ENCODE measurements at regions not wholly inside any gene's neighbourhood (a gene's known extent, or its start where the extent isn't known, plus 50 kb on each side); places are given as distances from the start of the nearest gene placed in this dataset.

DNA sequence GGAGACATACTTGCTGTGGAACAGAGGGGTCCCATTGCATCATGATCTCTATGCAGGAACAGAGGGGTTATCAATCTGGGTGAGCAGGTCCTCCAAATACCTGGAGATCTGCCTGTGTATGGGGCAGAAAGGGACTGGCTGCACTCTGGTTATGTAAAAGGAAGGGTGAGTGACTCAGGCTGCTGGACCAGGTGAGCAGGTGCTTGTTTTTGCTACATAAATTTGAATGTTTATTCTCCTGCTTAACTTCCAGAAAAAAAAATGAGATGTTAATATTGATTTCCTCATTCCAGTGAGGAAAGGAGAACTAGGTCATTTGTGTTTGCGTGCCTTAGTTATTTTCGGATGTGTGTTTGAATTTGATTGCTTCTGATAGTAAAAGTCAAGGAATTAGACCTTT is 225.8 kb upstream of the TRAM1L1 start:
- no peak for DNase-seq (ENCODE audit: low read depth in 2 of 2)
- TF ChIP-seq, protein P1, sequence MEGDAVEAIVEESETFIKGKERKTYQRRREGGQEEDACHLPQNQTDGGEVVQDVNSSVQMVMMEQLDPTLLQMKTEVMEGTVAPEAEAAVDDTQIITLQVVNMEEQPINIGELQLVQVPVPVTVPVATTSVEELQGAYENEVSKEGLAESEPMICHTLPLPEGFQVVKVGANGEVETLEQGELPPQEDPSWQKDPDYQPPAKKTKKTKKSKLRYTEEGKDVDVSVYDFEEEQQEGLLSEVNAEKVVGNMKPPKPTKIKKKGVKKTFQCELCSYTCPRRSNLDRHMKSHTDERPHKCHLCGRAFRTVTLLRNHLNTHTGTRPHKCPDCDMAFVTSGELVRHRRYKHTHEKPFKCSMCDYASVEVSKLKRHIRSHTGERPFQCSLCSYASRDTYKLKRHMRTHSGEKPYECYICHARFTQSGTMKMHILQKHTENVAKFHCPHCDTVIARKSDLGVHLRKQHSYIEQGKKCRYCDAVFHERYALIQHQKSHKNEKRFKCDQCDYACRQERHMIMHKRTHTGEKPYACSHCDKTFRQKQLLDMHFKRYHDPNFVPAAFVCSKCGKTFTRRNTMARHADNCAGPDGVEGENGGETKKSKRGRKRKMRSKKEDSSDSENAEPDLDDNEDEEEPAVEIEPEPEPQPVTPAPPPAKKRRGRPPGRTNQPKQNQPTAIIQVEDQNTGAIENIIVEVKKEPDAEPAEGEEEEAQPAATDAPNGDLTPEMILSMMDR (IDR thresholded peaks at IDR 0.05; ENCODE audit: low read depth, low read length) = no peak
- H3K4me3 ChIP-seq (replicated peaks in 1 of 2; ENCODE audit: low read depth in 2 of 2, low read length in 2 of 2) = no peak overlapping the region

DNA sequence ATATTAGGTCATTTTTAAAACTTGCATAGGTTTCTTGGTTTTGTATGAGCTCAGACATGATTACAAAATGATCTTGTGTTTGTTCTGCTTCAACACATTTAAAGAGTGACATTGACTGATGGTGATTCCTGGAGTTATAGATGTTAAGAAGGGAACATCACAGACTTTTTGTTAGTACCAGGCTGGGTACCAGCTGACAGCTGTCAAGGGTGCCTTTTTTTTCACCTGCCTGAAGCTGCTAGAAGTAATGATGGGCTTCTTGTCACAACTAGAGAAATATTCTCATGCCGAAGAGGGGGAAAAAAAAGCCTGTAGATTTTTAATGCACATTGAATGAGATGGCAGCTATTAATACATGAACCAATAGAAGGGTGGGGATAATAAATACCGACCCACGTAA is 226.6 kb upstream of the TRAM1L1 start:
- DNase-seq (ENCODE audit: low read depth in 2 of 2) = no peak
- TF ChIP-seq, protein P1 (IDR thresholded peaks at IDR 0.05; ENCODE audit: low read depth, low read length) = no peak
- H3K4me3 ChIP-seq (replicated peaks in 1 of 2; ENCODE audit: low read depth in 2 of 2, low read length in 2 of 2) = no peak overlapping the region

DNA sequence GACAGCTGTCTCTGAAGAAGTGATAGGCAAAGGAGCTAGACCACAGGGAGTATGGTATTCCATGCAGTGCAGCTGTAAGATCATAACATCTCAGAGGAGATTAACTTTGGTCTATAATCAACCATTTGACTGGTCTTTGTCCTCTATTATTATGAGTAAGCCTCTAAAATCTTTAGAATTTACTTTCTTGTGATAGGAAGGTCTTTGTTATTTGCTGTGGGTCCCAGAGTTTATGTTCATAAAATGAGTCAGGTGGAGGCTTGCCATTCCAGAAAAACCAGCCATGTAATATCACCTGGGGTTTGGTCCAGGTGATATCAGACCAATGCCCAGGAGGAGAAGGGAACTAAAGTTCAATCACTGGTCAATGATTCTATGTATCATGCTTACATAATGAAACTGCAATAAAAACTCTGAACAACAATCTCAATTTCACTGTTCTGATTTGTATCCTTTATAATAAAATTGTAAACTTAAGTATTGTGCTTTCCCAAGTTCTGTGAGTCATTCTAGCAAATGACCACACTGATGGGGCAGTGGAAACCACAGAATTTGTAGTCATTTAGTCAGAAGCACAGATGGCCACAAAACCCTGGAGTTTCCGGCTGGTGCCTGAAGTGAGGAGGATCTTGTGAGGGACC is 239.6 kb upstream of the TRAM1L1 start:
- peak; percentile 2 to 26 for DNase-seq (ENCODE audit: low read depth in 2 of 2)
- TF ChIP-seq, protein P1 (IDR thresholded peaks at IDR 0.05; ENCODE audit: low read depth, low read length) = no peak
- no peak overlapping the region for H3K4me3 ChIP-seq (replicated peaks in 1 of 2; ENCODE audit: low read depth in 2 of 2, low read length in 2 of 2)

DNA sequence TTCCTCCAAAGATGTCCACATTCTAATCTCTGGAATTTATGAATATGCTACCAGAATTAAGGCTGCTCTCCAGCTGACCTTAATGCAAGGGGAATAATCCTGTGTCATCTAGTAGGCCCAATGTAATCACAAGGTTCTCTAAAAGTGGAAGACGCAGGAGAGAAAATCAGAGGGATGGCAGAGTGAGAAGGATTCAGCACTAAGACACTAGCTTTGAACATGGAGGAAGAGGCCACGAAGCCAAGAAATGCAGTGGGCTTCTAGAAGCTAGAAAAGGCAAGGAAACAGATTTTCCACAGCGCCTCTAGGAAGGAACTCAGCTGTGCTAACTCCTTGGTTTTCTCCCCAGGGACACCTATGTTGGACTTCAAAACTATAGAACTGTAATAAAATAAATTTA is 240.7 kb upstream of the TRAM1L1 start:
- TF ChIP-seq, protein P1 (IDR thresholded peaks at IDR 0.05; ENCODE audit: low read depth, low read length) = no peak
- DNase-seq (ENCODE audit: low read depth in 2 of 2) = no peak
- no peak overlapping the region for H3K4me3 ChIP-seq (replicated peaks in 1 of 2; ENCODE audit: low read depth in 2 of 2, low read length in 2 of 2)

DNA sequence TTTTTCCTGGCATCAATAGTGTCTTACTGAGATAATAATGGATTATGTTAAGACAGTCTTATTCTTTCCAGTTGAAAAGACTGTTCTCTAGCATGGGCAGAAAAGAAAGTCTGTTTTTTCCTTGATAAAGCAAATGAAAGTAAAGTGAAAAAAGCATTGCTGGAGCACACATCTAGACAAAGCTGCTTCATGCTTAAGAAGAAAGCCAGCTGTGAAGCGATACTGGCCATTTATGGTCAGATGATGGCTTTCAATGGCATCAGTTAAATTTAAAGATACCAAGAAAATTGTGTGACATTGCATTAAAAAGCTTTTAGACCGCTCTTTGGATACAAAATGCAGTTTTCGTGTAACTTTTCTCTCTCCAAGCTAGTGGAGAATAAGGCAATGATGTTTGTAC is 242.1 kb upstream of the TRAM1L1 start:
- no peak for DNase-seq (ENCODE audit: low read depth in 2 of 2)
- H3K4me3 ChIP-seq (replicated peaks in 1 of 2; ENCODE audit: low read depth in 2 of 2, low read length in 2 of 2) = no peak overlapping the region
- TF ChIP-seq, protein P1 (IDR thresholded peaks at IDR 0.05; ENCODE audit: low read depth, low read length) = no peak

DNA sequence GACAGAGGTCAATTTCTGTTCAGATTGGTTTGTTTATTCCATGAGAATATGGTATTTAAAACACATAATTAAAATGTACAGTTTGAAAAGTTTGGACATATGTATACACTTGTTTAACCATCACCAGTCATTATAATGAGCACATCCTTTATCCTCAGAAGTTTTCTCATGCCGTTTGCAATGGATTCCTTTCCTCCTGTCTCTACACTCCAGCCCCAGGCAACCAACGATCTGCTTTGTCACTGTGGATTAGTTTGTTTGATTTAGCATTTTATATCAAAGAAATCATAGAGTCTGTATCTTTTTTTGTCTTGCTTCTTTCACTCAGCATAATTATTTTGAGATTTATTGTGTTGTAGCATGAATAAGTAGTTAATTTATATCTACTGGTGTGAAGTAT is 243.0 kb upstream of the TRAM1L1 start:
- TF ChIP-seq, protein P1 (IDR thresholded peaks at IDR 0.05; ENCODE audit: low read depth, low read length) = no peak
- H3K4me3 ChIP-seq (replicated peaks in 1 of 2; ENCODE audit: low read depth in 2 of 2, low read length in 2 of 2) = no peak overlapping the region
- DNase-seq (ENCODE audit: low read depth in 2 of 2) = no peak

DNA sequence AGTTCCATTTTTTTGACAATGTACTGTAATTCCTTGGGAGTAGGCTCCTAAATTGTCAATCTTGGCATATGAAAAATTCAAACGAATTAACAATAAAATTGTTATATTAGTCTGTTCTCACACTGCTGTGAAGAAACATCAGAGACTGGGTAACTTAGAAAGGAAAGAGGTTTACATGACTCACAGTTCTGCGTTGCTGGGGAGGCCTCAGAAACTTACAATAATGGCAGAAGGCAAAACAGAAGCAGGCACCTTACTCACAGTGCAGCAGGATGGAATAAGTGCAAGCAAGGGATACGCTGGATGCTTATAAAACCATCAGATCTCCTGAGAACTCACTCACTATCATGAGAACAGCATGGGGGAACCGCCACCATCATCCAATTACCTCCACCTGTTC is 246.4 kb upstream of the TRAM1L1 start:
- H3K4me3 ChIP-seq (replicated peaks in 1 of 2; ENCODE audit: low read depth in 2 of 2, low read length in 2 of 2) = no peak overlapping the region
- TF ChIP-seq, protein P1 (IDR thresholded peaks at IDR 0.05; ENCODE audit: low read depth, low read length) = no peak
- DNase-seq (ENCODE audit: low read depth in 2 of 2) = no peak
